Activated B cell treated with CpG ODN at 0.5 μM for 24 hours (primary cell): ENCODE measurements at regions not wholly inside any gene's neighbourhood (a gene's known extent, or its start where the extent isn't known, plus 50 kb on each side); places are given as distances from the start of the nearest gene placed in this dataset.

Source experiments
- ATAC-seq: fragments of 200-7000 bp; cut with Tn5 transposase; one replicate; pipeline ENCODE4 v1.10.0; 2021; ENCODE audit warnings: low read depth, mild to moderate bottlenecking, moderate library complexity
- CTCF ChIA-PET: fragments of 350-600 bp; sonication (Branson Sonifier 250); formaldehyde crosslinking; loops from one replicate; lab custom pipeline; 2021; ENCODE audit warnings: antibody characterized with exemption; lab: Charles Lee
- POLR2A ChIA-PET: fragments of 350-600 bp; sonication (Branson Sonifier 250); formaldehyde crosslinking; loops from one replicate; lab custom pipeline; 2021; ENCODE audit warnings: antibody characterized with exemption; lab: Charles Lee
- DNase-seq: peaks from one replicate; pipeline ENCODE4 v3.0.0; 2022
- H3K27ac Mint-ChIP-seq: one replicate; pipeline ENCODE4 v1.8.0; 2020; ENCODE audit warnings: mixed read lengths
- H3K27me3 Mint-ChIP-seq: one replicate; pipeline ENCODE4 v1.8.0; 2021; ENCODE audit warnings: mixed read lengths
- H3K36me3 Mint-ChIP-seq: one replicate; pipeline ENCODE4 v1.8.0; 2021; ENCODE audit warnings: low read depth, mixed read lengths
- H3K4me1 Mint-ChIP-seq: one replicate; pipeline ENCODE4 v1.8.0; 2021; ENCODE audit warnings: mixed read lengths
- H3K4me3 Mint-ChIP-seq: one replicate; pipeline ENCODE4 v1.8.0; 2020; ENCODE audit warnings: mild to moderate bottlenecking, mixed read lengths
- H3K9me3 Mint-ChIP-seq: one replicate; pipeline ENCODE4 v1.8.0; 2020; ENCODE audit warnings: mixed read lengths
- CTCF ChIP-seq: fragments of 200-600 bp; IDR thresholded peaks from one replicate; pipeline ENCODE4 v1.8.0; 2022; ENCODE audit warnings: antibody characterized with exemption, mild to moderate bottlenecking
- intact Hi-C: fragments of 100-400 bp; cut with micrococcal nuclease; formaldehyde crosslinking; loops from one replicate; pipeline ENCODE4 v1.15.1; 2024

GRCh38 chr16:86222965-86223551, 287.3 kb upstream of the FOXF1 start:
- Mint-ChIP-seq H3K4me3 (no peak overlapping the region), H3K4me1 (no peaks in the 10 kb centered on the region), H3K36me3 (no peaks in the 10 kb centered on the region), H3K9me3 (no peaks in the 10 kb centered on the region), H3K27me3 (peaks cover 24% of the 10 kb centered on the region), H3K27ac (no peak overlapping the region)
- ATAC-seq (no peak), DNase-seq (no peak)
- CTCF ChIA-PET, result no interaction called here
- intact Hi-C loops, result no loop called here
- POLR2A ChIA-PET, result interaction anchor here (0.7 kb wide), 1 partner anchor 780 kb away, joined by 3 read pairs; no protein-coding TSS in a partner anchor
- no peak for TF ChIP-seq CTCF

GRCh38 chr16:86224126-86224525, 286.2 kb upstream of the FOXF1 start:
- no peak for TF ChIP-seq CTCF
- ATAC-seq (no peak), DNase-seq (no peak)
- CTCF ChIA-PET, result no interaction called here
- Mint-ChIP-seq H3K36me3 (no peaks in the 10 kb centered on the region), H3K4me1 (no peaks in the 10 kb centered on the region), H3K27ac (no peak overlapping the region), H3K9me3 (no peaks in the 10 kb centered on the region), H3K4me3 (no peak overlapping the region), H3K27me3 (peaks cover 21% of the 10 kb centered on the region)
- intact Hi-C loops, result no loop called here
- POLR2A ChIA-PET, result no interaction called here

DNA sequence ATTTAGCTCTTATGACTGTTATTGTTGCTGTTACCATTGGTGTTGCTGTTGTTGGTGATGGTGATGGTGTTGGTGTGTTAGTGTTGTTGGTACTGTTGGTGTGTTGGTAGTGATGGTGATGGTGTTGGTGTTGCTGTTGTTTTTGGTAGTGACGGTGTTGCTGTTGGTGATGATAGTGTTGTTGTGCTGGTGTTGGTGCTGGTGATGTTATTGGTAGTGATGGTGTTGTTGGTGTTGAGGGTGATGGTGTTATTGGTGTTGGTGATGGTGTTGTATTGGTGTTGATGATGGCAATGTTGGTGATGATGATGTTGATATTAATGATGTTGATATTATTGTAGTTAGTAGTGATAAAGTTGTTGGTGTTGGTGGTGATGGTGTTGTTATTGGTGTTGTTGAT, 285.7 kb upstream of the FOXF1 start:
- no peaks in the 10 kb centered on the region for H3K9me3 Mint-ChIP-seq
- no peaks in the 10 kb centered on the region for H3K4me1 Mint-ChIP-seq
- H3K27ac Mint-ChIP-seq, result no peak overlapping the region
- ATAC-seq (no peak), DNase-seq (no peak)
- intact Hi-C loops, result no loop called here
- ChIA-PET POLR2A (no interaction called here), CTCF (no interaction called here)
- H3K4me3 Mint-ChIP-seq, result no peak overlapping the region
- TF ChIP-seq CTCF, result no peak
- H3K27me3 Mint-ChIP-seq, result peaks cover 19% of the 10 kb centered on the region
- no peaks in the 10 kb centered on the region for H3K36me3 Mint-ChIP-seq

DNA sequence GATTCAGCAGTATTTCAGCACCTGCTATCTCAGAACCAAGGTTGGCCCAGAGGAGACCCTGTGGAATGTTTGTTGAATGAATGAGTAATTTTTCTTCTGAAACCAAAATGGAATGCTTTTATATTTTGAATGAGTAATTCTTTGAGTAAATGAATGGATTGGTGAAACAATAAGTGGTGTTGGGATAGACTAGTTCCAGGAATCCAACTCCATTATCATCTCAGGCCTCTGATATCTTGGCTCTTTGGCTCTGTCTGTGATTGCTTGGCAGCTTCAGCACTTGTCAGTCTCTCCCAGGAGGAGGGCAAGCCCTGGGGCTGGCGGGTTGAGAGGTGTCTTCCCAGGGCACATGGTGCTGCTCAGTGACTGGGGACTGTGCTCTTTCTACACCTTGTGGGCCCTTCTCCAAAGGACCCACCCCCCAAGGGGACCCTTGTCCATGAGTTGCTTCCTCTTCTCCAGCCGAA, 284.4 kb upstream of the FOXF1 start:
- DNase-seq (no peak), ATAC-seq (no peak)
- Mint-ChIP-seq H3K9me3 (no peaks in the 10 kb centered on the region), H3K4me1 (no peaks in the 10 kb centered on the region), H3K36me3 (no peaks in the 10 kb centered on the region), H3K4me3 (no peak overlapping the region), H3K27me3 (peaks cover 12% of the 10 kb centered on the region), H3K27ac (no peak overlapping the region)
- intact Hi-C loops, result no loop called here
- ChIA-PET CTCF (no interaction called here), POLR2A (no interaction called here)
- no peak for TF ChIP-seq CTCF

GRCh38 chr16:86227041-86227440, 283.3 kb upstream of the FOXF1 start:
- ATAC-seq, result no peak
- no peaks in the 10 kb centered on the region for H3K9me3 Mint-ChIP-seq
- H3K27me3 Mint-ChIP-seq, result peaks cover 17% of the 10 kb centered on the region
- H3K4me1 Mint-ChIP-seq, result no peaks in the 10 kb centered on the region
- no peak overlapping the region for H3K4me3 Mint-ChIP-seq
- CTCF ChIA-PET, result no interaction called here
- POLR2A ChIA-PET, result no interaction called here
- intact Hi-C loops, result no loop called here
- DNase-seq, result no peak
- TF ChIP-seq CTCF, result no peak
- no peaks in the 10 kb centered on the region for H3K36me3 Mint-ChIP-seq
- H3K27ac Mint-ChIP-seq, result no peak overlapping the region
